Activated CD8-positive, alpha-beta memory T cell treated with anti-CD3 and anti-CD28 coated beads for 36 hours (primary cell): ENCODE measurements at regions not wholly inside any gene's neighbourhood (a gene's known extent, or its start where the extent isn't known, plus 50 kb on each side); places are given as distances from the start of the nearest gene placed in this dataset.
"Not testable (repeated sequence)": the region's sequence is repeated elsewhere in the genome, so short reads cannot be mapped to it uniquely, and the experiment has no call there.

Experiments
- CTCF ChIA-PET: fragments of 350-600 bp; sonication (Branson Sonifier 250); formaldehyde crosslinking; loops from one replicate; lab custom pipeline; 2021; ENCODE audit warnings: antibody characterized with exemption; lab: Charles Lee
- POLR2A ChIA-PET: fragments of 350-600 bp; sonication (Branson Sonifier 250); formaldehyde crosslinking; loops from one replicate; lab custom pipeline; 2021; ENCODE audit warnings: antibody characterized with exemption; lab: Charles Lee

DNA sequence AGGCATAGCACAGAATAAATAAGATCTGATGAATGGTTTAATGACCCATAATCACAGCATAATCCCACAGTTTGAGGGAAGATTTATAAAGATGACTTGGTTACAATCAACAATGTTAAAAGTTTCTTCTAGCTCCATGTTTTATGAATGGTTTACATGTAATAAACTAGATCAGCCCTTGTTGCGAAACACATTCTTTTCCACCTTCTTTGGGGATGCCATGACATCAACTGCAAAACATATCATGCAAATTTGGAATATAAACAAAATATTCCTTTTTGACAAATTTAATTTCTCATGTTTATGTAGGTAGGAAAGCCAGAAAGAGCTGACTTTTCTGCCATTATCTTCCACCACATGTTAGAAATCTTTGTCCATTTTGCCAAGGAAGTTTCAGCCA is 979.5 kb downstream of the MAT2B start:
- POLR2A ChIA-PET, result no interaction called here
- CTCF ChIA-PET, result no interaction called here

DNA sequence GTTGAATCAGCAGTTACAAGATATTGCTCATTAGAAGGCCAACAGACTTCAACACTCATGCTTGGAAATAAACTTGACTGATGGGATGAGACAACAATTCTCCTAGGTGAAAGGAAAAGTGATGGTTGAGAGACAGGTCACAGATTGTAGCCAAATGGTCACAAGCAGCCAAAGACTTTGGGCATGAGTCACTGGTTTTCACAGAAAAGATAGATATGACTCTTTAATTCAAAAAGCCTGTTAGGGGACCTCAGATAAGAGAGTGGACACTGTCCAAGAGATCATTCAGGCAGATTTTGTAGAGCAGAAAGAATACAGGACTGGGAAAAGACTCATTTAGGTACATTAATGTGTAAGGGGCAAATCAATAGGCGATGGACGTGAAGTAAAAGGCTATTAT is 982.5 kb downstream of the MAT2B start:
- ChIA-PET POLR2A (no interaction called here), CTCF (no interaction called here)

DNA sequence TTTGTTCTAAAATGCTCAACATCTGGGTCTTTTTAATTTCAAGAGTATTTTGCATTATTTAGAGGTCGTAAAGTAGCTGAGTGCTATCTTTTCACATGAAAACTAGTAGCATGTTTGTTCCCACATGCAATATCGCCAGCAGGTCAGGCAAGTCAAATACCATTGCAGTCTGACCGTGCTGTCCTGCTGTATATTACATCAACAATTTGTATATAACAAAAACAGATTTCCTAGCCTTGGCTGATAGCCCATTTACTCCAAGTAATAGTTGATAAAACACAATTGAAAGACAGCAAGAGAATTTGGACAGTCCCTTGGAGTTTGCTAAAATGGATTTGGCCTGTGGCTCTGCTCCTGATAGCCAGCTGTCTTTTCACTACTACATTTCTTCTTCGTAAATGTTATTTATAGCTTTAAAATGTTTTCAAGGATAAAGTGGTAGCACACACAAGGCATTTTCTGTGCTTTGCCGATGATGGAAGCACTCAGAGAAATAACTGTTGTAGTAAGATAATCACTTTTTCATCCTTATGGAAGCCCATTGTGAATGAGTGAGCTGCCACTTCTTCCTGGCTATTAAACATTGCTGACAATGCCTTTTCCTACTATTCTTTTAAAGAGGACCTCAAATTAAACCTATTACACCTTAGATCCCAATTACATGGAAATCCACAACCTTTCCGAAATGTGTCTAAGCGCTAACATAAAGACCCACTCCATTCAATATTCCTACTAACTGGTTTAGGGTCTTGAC is 992.1 kb downstream of the MAT2B start:
- ChIA-PET POLR2A (no interaction called here), CTCF (no interaction called here)

DNA sequence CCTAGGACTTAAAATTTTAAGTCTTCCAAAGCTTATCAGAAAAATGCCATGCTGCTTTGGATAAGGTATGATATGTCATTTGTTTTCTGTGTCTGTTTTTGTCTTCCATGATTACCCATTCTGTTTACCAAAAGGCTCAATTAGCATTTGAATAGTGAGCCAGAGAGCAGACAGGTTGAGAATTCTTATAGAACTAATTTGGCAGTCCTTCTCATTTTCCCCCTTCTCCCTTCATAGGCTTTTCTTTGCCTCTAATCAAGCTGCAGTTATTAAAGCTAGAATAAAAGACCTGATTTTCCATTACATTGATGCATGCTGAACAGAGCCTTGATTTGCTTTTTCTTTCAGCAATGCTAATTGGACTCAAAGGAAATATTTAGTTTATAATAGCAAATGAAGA is 993.0 kb downstream of the MAT2B start:
- CTCF ChIA-PET, result no interaction called here
- POLR2A ChIA-PET, result no interaction called here

DNA sequence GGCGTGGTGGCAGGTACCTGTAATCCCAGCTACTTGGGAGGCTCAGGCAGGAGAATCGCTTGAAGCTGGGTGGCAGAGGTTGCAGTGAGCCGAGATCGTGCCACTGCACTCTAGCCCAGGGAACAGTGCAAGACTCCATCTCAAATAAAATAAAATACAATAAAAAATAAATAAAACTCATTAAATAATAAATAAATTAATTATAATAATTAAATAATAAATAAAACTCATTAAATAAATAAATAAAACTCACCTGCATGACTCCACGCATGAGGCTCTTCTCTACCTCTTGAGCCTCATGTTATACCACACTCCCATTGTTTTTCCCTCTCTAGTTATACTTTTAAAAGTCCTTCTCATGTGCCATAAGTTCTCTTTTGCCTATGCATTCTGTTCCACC is 995.4 kb downstream of the MAT2B start:
- CTCF ChIA-PET, result no interaction called here

DNA sequence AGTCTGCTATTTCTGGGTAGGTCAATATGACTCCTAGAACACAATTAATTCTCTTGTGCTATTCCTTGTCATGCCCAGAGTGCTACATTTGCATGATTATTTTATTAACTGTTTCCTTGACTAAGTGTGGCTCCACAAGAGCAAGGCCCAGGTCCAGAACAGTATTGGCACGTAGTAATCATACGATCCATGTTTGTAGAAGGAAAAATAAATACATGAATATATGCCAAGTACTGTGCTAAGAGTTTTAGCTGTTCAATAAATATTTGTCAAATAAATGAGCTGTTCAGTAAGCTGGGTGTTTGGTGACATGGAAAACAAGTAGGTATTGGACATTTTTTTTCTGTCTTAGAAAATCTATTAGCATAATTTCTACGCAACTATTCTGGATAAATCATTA is 995.9 kb downstream of the MAT2B start:
- ChIA-PET POLR2A (no interaction called here), CTCF (no interaction called here)

More for the DNA sequence above, 995.4 kb downstream of the MAT2B start:
- POLR2A ChIA-PET, result no interaction called here

DNA sequence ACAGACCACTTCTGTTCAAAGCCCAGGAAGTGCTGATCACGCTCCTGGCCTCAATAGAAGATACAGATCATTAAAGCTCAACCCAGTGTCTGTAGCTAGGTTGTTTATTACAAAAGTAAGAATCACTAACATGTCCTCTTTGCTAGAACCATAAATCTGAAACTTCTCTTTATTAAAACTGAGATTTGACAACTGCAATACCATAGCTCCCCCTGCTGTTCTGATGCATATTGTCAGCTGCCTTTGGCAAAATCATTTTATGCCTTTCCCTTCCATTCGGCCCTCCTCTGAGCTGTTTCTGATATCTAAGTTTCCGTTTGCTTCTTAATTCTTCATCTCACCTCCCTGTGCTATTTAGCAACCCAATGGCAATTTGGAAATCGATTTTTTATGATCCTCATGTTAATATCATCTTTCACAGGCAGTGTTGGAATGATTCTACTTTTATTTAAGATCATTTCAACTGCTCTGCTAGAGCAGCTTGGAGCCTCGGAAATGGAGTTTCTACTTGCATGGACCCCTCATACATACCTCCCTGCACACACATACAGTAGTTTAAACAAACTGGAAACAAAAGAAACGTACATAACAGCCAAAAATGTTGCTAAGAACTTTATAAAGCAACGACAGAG is 998.8 kb downstream of the MAT2B start:
- CTCF ChIA-PET, result no interaction called here

DNA sequence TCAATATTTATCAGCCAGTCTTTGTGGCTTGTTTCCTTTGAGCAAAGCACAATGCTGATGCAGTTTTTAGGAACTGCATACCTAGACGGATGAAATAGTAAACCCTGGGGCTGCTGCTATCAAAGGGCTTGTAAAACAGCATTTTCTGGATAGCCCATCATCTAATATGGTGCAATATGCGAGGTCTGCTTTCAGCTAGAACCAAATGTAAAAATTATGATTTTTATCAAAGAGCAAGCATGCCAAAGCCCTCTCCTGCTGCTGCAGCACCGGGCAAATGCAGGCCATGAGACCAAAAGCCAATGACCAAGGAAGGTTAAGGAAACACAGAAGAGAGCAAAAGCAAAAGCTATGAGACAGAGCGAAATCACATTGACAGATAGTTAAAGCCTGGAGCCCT is 1000.4 kb downstream of the MAT2B start:
- ChIA-PET POLR2A (no interaction called here), CTCF (no interaction called here)

More for the DNA sequence above, 998.8 kb downstream of the MAT2B start:
- POLR2A ChIA-PET, result no interaction called here

DNA sequence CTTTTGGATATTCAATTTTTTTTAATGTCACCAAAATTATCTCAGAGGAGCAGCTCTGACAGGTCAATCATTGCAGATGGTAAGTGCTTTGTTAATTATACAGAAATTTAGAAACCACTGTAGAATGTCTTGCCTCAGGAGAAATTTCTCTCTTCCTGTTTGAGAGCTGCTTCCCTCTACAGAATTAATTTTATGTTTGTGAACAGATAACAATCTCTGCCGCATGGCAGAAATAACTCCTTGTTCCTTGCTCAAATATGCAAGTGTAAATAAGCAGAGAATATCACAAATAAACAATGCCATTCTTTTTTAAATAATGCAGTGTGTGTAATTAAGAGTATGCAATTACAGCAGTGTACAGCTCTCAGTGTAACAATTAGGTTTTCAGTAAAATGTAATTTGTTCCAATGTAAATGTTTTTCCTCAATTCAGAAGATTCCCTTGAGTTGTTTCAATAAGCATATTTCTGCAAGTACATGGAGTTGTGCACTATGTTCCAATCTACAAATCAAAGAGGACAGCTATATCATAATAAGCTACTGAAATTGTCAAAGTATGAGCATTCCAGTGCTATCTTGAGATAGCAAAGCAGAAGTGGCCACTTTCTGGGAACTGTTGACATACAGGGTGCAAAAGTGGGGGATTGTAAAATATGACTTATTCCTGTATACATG is 1012.8 kb downstream of the MAT2B start:
- ChIA-PET POLR2A (no interaction called here), CTCF (no interaction called here)

DNA sequence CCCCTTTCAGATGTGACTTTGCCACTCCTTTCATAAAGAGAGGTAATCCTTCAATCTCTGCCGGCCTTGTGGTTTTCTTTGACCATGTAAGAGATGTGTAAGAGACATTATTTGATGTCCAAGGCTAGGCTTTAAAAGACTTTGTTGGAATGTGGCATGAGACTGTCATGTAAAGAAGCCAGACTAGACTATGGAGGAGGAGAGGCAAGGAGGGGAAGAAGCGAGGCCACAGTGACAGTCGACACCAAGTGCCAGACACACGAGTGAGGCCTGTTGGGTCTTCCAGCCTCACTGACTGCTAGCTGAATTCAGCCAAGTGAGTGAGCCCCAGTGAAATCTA is 1013.3 kb downstream of the MAT2B start:
- POLR2A ChIA-PET, result no interaction called here
- CTCF ChIA-PET, result no interaction called here

DNA sequence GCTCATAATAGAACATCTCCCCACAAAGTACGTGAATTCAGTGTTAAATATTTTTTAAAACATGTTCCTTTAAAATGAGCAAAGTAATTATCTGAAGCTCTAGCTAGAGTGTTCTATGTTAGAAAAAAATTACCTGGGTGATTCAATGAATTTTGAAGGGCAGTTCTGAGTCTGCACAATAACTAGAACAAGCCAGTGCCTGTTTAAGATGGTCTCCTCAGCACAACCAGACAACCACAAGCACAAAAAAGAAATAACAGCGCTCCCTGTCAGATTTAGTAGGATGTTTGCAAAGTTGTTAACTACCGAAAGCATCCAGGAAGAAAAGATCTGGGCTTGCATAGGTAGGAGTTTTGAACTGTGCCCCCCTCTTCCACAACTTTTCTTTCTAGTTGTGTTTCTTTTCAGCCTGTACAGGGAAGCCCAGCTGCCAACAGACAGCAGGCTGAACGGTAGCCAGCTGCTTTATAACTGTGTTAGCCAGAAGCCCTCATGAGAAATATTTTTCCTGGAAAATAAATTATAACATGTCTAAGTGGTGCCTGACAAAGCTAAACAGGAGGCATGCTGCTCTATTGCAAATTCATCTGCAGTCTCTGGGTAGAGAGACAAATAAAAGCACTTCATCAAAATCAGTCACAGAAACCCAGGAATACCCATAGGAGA is 1026.9 kb downstream of the MAT2B start:
- ChIA-PET POLR2A (no interaction called here), CTCF (no interaction called here)

DNA sequence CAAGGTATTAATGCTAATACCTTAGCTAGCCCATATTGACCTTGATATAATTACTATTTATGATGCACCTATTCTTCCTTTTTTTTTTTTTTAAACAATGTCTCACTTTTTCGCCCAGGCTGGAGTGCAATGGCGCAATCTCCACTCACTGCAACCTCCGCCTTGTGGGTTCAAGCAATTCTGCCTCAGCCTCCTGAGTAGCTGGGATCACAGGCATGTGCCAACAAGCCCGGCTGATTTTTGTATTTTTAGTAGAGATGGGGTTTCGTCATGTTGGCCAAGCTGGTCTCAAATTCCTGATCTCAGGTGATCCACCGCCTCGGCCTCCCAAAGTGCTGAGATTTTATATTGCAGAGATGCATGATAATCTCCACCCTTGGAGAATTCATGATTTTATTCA is 1028.0 kb downstream of the MAT2B start:
- CTCF ChIA-PET, POLR2A ChIA-PET: not testable (repeated sequence)

DNA sequence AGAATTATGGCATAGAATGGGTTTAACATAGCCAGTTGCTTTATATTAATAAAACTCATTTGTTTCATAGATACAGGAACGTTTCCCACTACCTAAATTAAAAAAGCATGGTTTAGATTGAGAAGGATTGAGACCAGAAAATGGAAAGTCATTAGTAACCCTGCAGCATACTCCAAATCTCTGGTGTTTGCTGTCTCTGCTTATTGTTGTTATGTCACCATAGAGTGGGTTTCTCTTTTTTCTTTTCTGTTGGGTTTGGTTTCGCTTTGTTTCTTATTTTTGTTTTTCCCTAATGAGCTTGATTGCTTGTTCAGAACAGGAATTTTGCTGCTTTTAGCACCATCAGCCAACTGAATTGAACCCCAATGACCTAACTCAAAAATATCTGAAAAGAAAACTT is 1034.8 kb downstream of the MAT2B start:
- ChIA-PET POLR2A (no interaction called here), CTCF (no interaction called here)

DNA sequence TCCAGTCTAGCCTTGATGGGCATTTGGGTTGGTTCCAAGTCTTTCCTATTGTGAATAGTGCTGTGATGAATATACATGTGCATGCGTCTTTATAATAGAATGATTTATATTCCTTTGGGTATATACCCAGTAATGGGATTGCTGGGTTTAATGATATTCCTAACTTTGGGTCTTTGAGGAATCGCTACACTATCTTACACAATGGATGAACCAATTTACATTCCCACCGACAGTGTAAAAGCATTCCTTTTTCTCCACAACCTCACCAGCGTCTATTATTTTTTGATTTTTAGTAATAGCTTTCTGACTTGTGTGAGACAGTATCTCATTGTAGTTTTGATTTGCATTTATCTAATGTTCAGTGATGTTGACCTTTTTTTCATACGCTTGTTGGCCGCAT is 1040.1 kb downstream of the MAT2B start:
- POLR2A ChIA-PET, result no interaction called here
- CTCF ChIA-PET, result no interaction called here

DNA sequence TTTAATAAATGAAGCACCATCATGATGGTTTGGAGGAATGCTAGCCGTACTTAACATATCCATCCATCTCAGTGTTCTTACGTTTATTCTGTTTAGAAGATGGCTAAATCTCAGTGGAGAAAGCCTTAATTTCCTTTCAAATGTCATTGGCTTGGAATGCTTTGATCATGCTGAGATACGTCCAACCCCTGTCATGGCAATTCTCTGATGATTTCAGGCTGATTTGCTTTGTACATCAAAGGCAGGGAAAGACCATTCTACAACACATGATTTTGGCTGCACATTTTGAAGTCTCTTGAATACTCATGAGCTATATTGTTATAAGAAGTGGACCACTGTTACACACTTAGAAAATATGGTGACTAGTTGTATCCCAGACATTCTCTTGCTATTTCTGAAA is 1048.4 kb downstream of the MAT2B start:
- CTCF ChIA-PET, result no interaction called here
- POLR2A ChIA-PET, result no interaction called here

DNA sequence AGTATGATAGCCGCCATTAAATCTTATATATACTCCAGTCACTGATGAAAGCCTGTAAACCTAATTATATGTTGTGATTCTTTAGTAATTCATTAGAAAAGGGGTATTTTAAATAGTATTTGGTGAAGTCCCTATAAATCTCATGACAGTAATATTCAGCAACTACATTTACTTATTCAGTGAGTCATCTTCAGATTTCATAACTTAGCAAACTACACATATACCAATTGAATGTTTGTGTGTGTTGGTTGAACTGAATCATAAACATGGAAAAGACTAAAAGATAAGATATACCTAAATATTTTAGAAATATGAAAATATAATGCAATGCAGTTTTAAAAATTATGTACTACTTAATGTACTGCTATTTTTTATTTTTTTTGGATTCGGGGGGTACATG is 1050.4 kb downstream of the MAT2B start:
- ChIA-PET POLR2A (no interaction called here), CTCF (no interaction called here)

DNA sequence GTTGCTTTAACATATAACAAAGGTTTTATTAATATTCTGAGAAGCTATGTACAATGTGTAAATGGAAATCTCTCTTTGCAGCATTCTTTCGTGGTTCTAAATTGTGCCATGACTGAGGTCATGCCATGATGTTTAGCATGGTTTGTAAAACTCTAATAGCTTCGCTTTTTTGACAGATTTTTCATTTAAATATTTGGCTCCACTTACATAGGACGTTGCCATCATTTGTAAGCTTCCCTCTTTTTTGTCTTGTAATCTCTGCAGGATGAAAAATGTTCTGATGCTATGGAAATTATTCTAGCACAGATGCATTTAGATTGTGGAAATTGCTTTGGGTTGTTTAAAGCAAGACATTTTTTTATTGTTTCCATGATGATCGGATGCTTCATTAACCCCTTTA is 1054.8 kb downstream of the MAT2B start:
- ChIA-PET CTCF (no interaction called here), POLR2A (no interaction called here)

DNA sequence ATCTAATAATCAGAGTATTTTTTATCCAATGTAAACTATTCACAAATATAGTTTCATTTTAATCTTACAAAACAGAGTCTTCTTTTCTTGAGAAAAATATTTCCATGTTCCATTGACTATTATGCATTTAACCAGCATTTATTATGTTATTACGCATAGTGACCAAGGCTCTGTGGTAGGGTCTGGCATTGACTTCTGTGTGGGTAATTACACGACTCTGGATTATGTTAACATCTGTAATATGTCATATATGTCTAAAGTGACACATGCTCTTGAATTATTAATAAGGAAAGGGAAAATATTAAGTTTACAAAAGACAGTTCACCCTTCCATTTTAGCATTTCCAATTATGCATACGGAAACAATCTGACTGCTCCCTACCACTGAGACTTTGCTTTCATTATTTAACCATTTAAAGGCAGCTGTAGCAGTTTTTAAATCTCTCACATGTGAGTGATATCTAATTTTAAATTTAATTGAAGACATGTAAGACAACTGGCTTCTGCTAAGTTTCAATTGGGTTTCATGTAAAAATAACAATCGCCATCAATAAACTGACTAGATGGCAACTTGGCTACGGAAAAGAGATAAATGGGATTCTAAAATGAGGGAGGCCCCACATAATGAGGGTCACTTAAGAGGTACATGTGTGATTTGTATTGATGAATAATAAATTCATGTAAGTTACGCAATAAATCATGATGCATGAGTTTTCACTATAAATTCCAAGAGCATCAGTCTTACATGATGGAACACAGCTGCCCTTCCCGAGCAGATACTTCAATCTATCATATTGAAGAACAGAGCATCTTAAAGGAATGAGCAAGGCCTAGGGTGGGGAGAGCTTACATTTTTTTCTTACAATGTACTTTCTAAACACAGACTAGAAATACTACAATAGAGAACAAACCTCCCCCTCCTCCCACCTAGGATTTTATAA is 1056.8 kb downstream of the MAT2B start:
- ChIA-PET POLR2A (no interaction called here), CTCF (no interaction called here)

DNA sequence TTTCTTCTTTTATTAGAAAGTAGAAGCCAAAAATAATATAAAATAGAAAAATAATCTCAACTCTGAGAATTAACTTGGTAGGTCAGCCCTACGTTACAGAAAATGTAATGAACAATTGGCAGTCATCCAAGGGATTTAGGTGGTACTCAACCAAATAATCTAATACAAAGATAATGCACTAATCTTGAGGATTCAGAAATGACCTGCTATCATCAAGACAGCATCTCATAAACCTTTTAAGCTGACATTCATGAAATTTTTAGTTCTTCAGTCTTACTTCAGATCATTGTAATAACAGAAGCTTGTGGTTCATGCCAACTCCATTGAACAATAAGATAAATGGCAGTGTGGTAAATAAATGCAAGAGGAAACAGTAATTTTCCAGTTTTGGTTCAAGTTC is 1058.0 kb downstream of the MAT2B start:
- POLR2A ChIA-PET, result no interaction called here
- CTCF ChIA-PET, result no interaction called here

DNA sequence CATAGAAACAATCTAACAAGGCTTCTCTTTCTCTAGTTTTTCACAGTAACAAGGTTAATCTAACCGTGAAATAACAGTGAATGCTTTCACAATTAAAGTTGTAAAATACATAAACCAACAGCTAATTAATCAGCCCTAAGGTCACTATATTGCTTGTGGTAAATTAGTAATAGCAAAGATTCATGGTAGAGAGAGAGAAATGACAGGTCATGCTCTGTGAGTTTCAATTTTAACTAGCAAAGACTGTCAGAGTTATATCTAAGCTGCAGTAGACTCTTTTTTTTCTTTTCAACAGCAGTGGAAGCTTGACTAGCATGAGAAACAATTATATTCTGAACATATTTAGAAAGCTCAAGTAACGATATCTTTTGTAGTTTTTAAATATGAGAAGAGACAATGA is 1068.0 kb downstream of the MAT2B start:
- ChIA-PET POLR2A (no interaction called here), CTCF (no interaction called here)
